Stimulated activated CD4-positive, alpha-beta T cell treated with anti-CD3 and anti-CD28 coated beads, Interleukin-15, amount 100 ng/mL, for 48 hours (primary cell): ENCODE measurements at regions not wholly inside any gene's neighbourhood (a gene's known extent, or its start where the extent isn't known, plus 50 kb on each side); places are given as distances from the start of the nearest gene placed in this dataset.
"Not testable (repeated sequence)": the region's sequence is repeated elsewhere in the genome, so short reads cannot be mapped to it uniquely, and the experiment has no call there.

Experiments used
- DNase-seq, 2 donors: peaks; one replicate each; pipeline ENCODE4 v3.0.0-alpha.2; 2020; ENCODE audit warnings: low read depth in 2 of 2

DNA sequence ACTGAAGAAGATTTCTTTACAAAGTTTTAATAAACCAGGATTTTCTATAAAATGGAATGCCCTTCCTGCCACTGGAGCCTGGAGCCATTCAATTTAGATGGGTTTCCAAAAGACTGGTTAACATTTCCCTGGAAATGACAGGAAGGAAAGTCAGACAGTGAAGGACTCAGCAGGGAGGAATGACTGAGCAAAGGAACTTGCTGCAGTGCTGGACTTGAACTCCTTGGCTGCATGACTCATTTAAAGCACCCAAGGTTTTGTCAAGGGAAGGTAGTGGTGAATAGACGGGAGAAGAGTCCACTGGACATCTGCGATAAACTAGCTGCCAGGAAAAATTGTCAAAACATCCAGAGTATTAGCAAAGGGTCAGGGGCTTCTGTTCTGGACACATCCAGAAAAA, 163.8 kb upstream of the SLC28A3 start:
- no peak for DNase-seq

DNA sequence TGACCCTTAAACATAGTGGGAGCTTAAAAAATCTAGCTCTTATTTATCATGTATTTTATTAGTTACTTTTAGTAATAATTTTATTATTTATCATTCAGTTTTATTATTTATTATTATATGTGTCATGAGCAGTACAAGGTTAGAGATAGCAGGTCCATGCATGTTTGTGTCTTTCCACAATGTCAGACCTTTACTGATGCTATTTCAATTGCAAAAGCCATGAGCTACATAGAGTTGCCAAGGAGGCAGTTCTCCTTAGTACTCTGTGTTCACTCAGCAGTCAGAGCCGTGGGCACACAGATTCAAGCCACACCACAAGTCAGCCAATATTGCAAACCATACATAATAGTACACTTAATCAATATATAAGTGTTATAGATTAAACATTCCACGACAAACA, 157.9 kb upstream of the NTRK2 start:
- DNase-seq = no peak

GRCh38 chr9:84512493-84512892, 157.0 kb upstream of the NTRK2 start:
- no peak for DNase-seq

GRCh38 chr9:84513473-84513872, 156.1 kb upstream of the NTRK2 start:
- DNase-seq = no peak

- no peak for DNase-seq
Observed at GRCh38 chr9:84513979-84514378, 155.6 kb upstream of the NTRK2 start.

DNA sequence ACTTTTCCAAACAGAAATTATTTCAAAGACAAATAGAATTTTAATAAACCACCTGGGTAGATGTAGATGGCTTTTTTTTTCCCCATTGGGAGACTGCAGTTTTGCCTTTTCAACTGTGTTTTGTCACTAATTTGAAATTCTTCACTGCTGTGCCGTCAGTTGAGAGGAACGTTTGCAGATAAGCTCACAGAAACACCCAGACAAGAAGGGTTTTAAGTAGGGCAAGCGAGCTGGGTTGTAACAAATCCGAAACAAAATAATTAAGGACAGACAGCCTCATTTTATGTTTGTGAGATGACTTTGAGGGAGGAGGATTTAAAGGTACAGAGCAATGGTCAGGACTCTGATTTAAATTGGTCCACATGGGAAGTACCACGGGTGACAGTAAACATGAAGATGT, 155.1 kb upstream of the NTRK2 start:
- DNase-seq = no peak

DNA sequence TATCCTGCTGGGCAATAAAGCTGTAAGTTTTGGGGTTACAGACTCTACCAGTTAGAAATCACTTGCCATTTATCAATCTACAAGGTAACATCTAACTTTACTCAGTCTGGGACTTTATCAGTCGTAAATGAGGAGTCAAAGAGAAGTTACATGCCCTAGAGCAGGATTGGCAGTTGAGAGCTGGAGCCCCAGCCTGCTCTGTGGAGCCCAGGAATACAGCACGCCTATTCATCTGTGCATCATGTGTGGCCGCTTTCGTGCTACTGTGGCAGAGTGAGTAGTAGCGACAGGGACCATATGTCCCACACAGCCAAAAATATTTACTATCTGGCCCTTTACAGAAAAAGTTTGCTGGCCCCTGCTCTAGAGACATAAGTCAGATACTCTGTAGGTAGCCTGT, 152.5 kb upstream of the NTRK2 start:
- DNase-seq = no peak

DNA sequence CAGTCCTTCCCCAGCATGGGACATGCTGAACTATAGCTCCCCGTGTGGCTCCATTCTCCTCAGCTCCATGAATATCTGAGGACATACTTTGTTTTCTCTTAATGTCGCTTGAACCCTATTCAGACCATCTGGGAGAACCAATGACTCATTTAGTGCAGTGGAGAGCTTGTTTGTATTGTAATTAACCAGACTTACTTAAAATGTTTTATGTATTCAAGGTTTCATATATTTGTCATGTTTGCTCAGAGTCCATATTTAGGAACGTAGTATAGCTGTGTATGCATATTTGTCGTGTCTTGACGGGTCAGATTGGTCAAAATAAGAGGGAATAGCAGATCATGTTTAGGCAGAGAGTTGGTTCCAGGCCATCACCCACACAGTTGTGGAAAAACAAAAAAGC, 150.1 kb upstream of the NTRK2 start:
- no peak for DNase-seq

- DNase-seq = no peak
Observed at GRCh38 chr9:84521208-84521607, 148.3 kb upstream of the NTRK2 start.

DNA sequence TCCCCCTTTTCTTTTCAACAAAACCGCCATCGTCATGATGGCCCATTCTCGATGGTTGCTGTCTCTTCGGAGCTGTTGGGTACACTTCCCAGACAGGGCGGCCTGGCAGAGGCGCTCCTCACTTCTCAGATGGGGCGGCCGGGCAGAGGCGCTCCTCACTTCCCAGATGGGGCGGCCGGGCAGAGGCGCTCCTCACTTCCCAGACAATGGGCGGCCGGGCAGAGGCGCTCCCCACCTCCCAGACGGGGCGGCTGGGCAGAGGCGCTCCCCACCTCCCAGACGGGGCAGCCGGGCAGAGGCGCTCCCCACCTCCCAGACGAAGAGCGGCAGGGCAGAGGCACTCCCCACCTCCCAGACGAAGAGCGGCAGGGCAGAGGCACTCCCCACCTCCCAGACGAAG, 143.3 kb upstream of the NTRK2 start:
- not testable (repeated sequence) for DNase-seq

DNA sequence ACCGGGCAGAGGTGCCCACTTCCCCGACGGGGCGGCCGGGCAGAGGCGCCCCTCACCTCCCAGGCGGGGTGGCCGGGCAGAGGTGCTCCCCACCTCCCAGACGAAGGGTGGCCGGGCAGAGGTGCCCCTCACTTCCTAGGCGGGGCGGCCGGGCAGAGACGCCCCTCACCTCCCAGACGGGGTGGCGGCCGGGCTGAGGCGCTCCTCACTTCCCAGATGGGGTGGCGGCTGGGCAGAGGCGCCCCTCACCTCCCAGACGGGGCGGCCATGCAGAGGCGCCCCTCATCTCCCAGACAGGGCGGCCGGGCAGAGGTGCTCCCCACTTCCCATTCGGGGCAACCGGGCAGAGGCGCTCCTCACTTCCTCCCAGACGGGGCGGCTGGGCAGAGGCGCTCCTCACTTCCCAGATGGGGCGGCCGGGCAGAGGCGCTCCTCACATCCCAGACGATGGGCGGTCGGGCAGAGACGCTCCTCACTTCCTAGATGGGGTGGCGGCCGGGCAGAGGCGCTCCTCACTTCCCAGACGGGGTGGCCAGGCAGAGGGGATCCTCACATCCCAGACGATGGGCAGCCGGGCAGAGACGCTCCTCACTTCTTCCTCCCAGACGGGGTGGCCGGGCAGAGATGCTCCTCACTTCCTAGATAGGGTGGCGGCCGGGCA, 142.3 kb upstream of the NTRK2 start:
- DNase-seq = not testable (repeated sequence)

DNA sequence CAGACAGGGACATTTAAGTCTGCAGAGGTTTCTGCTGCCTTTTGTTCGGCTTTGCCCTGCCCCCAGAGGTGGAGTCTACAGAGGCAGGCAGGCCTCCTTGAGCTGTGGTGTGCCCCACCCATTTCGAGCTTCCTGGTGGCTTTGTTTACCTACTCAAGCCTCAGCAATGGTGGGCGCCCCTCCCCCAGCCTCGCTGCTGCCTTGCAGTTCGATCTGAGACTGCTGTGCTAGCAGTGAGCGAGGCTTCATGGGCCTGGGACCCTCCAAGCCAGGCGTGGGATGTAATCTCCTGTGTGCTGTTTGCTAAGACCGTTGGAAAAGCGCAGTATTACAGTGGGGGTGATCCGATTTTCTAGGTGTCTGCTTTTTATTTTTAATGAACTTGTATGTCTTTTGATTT, 133.6 kb upstream of the NTRK2 start:
- DNase-seq = not testable (repeated sequence)

DNA sequence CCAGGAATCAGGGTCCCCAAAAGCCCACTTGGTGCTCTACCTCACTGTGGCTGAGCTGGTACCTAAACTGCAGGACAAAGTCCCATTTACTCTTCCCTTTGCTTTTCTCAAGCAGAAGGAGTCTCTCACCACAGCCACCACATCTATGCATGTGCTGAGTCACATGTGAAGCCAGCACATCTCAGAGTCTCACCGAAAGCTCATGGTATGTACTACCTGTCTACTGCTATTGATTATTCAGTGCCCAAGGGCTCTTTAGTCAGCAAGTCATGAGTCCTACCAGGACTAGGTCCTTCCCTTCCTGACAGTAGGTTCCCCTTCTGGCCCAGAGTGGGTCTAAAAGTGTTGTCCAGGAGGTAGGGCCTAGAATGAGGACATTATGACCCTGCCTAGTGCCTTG, 130.7 kb upstream of the NTRK2 start:
- DNase-seq = no peak

- DNase-seq = no peak
Observed at GRCh38 chr9:84542554-84542953, 127.0 kb upstream of the NTRK2 start.

DNA sequence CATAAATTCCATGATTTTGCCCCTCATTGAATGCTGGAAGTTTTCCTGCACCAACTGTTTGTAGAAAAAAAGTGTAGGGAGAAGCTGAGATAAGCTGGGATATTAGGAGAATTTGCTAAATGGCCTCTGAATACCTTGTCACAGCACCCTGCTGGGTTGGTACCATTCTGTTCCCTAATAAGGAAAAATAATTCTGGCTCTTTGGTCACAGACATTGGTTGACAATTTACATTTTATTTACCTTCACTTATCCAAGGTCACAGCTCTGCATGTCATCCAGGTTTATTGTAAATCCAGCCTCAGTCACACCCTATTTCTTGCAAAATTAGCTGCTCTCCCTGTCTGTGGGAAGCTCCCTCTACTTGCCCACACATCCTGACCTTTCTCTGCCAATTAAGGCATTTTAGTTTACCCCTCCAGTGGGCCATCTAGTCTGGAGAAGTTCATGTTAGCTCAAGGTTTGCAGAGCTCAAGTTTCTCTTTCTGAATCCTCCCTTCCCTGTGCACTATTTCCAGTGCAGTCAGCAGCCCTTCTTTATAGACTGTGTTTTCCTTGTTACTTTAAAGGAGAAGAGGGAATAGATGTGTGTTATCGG, 115.4 kb upstream of the NTRK2 start:
- no peak for DNase-seq

GRCh38 chr9:84556556-84556955, 113.0 kb upstream of the NTRK2 start:
- no peak for DNase-seq

DNA sequence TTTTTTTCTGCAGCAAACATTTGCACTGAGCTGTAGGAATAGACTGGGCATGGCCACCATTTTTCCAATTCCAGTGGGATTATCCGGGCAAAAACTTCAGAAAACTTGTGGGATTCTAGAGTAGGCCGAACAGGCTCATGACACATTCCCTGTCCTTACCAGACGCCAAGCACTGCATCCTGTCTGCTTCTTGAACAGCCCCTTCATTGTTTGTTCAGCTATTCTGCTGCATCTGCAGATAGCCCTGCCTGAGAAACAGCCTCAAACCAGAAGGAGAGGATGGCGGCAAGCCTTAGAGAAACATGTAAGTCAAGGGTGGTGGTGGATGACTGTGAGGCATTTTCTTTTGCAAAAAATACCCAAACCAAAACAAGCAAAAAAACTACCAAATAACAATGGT, 111.8 kb upstream of the NTRK2 start:
- no peak for DNase-seq

- no peak for DNase-seq
Observed at GRCh38 chr9:84563691-84564090, 105.8 kb upstream of the NTRK2 start.

- DNase-seq = no peak
Observed at GRCh38 chr9:84567805-84568204, 101.7 kb upstream of the NTRK2 start.

- DNase-seq = no peak
Observed at GRCh38 chr9:84570482-84571154, 98.9 kb upstream of the NTRK2 start.

DNA sequence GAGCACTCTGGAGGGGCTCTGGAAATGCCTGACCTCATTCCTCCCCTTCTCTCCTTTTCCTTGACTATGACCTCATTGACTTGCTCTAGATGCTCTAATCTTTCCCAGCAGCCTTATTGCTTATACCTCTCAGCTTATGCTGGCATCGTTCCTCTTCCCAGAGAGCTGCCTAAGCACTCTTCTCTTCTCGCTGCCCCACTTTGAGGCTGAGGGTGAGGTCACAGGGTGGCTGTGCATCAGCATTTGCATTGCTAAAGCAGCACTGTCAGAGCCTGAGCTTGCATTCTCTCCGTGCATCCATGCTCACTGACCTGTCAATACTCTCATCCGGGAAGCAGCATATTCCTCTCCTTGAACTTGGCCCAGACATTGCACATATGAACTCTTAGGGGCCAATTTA, 96.4 kb upstream of the NTRK2 start:
- no peak for DNase-seq

- DNase-seq = no peak
Observed at GRCh38 chr9:84575705-84576104, 93.8 kb upstream of the NTRK2 start.

DNA sequence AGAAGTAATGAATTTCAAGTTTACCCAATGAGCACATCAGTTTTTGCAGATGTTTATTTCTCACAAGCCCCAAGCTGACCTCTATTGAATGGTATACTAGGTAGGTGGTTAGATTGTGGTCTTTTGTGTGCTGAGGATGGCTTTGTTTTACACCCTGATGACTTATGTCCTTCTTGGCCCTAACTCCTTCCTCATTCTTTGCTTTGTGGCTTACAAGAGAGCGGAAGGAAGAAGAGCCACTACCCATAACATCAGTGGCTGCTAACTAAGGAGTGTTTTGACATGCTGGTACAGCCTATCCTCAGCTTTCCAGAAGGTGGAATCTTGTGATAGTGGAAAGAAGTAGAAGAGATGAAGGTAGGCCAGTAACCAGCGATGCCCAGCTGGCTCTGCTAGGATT, 85.7 kb upstream of the NTRK2 start:
- no peak for DNase-seq
